ENCODE measurements at regions not wholly inside any gene's neighbourhood (a gene's known extent, or its start where the extent isn't known, plus 50 kb on each side); places are given as distances from the start of the nearest gene placed in this dataset.

DNA sequence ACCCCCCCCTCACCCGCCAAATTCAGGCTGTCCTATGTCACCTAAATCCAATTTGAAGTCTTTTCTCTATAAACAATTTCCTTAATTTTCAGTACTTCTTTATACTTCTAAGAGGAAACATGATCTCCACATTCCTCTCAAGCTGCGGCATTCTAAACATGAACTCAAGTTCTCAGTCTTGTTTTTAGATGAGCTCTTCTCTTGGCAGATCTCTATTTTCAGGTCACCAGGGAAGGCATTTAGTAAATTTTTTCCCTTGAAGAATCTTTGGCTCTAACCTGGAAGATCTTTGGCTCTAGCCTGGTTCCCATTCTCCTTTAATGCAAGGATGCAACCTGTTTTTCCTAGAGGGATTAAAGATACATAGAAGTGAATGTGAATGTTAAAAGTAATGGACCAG lies 193.4 kb downstream of the ATG4C start:
- Histone ChIP-seq H3K36me3 (ENCODE audit: low read depth, missing control alignments) (no peaks in the 10 kb centered on the region), H3K27me3 (no peaks in the 10 kb centered on the region), H3K4me3 (no peak overlapping the region), H3K4me1 (no peaks in the 10 kb centered on the region), H3K9me3 (no peaks in the 10 kb centered on the region), H3K27ac (no peak overlapping the region)
- no peak for DNase-seq
- intact Hi-C loops (cut with DNase I; ENCODE audit: low total_unique reads), result no loop called here
- 66 to 68% methylated on average over 2 of the region's 2 CpGs for WGBS, 2 donors
- no peak for TF ChIP-seq POLR2A (IDR thresholded peaks at IDR 0.05)
- TF ChIP-seq, protein P1, sequence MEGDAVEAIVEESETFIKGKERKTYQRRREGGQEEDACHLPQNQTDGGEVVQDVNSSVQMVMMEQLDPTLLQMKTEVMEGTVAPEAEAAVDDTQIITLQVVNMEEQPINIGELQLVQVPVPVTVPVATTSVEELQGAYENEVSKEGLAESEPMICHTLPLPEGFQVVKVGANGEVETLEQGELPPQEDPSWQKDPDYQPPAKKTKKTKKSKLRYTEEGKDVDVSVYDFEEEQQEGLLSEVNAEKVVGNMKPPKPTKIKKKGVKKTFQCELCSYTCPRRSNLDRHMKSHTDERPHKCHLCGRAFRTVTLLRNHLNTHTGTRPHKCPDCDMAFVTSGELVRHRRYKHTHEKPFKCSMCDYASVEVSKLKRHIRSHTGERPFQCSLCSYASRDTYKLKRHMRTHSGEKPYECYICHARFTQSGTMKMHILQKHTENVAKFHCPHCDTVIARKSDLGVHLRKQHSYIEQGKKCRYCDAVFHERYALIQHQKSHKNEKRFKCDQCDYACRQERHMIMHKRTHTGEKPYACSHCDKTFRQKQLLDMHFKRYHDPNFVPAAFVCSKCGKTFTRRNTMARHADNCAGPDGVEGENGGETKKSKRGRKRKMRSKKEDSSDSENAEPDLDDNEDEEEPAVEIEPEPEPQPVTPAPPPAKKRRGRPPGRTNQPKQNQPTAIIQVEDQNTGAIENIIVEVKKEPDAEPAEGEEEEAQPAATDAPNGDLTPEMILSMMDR (IDR thresholded peaks at IDR 0.05), result no peak

DNA sequence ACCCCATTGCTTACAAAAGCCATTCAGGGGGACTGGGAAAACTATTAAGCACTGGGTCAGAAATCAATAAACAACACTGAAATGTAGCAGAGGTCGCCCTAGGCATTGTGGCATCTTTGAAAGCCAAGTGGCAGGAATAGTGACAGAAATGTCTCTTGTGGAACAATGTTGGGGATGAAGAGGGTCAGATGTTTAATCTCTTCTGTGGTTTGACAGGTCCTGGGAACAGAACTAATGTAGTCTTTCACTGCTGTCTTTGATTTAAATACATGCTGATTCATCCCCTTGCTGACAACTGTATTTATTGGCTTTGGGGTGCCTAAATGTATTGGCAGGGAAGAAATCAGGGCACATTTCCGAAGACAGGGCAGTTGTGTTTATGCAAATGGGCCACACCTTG lies 194.8 kb downstream of the ATG4C start:
- Histone ChIP-seq H3K4me3 (no peak overlapping the region), H3K9me3 (no peaks in the 10 kb centered on the region), H3K36me3 (ENCODE audit: low read depth, missing control alignments) (no peaks in the 10 kb centered on the region), H3K27me3 (no peaks in the 10 kb centered on the region), H3K4me1 (no peaks in the 10 kb centered on the region), H3K27ac (no peak overlapping the region)
- TF ChIP-seq, protein P1 (IDR thresholded peaks at IDR 0.05), result no peak
- TF ChIP-seq POLR2A (IDR thresholded peaks at IDR 0.05), result no peak
- 80 to 85% methylated on average over 2 of the region's 2 CpGs for WGBS, 2 donors
- DNase-seq, result no peak
- intact Hi-C loops (cut with DNase I; ENCODE audit: low total_unique reads), result no loop called here

DNA sequence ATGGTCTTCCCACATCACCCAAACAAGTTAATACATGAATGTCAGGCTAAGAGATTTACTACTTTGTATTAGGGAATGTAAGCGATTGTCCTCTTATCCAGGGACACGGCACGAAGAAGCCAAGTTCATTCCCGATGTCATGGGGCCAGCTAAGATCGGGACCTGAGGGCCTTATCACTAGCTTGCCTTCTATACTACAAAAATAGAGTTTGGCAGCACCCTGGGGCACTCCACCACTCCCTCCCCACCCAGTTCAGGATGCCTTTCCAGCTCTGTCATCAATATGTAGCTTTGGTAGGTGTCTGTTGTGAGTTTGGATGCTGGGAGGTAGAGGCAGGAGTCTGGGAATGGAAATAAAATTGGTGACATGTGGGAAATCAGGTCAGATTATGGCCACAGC lies 197.5 kb downstream of the ATG4C start:
- no peak overlapping the region for H3K4me3 ChIP-seq
- no peaks in the 10 kb centered on the region for H3K4me1 ChIP-seq
- intact Hi-C loops (cut with DNase I; ENCODE audit: low total_unique reads), result no loop called here
- 91 to 94% methylated on average over 5 of the region's 5 CpGs for WGBS, 2 donors
- DNase-seq, result no peak
- TF ChIP-seq, protein P1 (IDR thresholded peaks at IDR 0.05), result no peak
- H3K36me3 ChIP-seq (ENCODE audit: low read depth, missing control alignments), result no peaks in the 10 kb centered on the region
- no peaks in the 10 kb centered on the region for H3K9me3 ChIP-seq
- no peaks in the 10 kb centered on the region for H3K27me3 ChIP-seq
- H3K27ac ChIP-seq, result no peak overlapping the region

DNA sequence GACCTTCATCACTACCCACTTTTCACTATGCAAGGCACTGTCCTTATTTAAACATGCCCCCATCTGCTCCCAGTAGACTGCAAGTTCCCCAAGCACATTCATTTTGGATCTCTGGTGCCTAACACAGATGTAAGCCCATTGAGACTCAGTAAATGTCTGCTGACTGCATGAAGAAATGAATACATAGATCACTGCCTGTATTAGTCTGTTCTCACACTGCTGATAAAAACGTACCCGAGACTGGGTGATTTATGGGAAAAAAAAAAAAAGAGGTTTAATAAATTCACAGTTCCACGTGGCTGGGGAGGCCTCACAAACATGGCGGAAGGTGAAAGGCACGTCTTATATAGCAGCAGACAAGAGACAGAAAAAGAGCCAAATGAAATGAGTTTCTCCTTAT lies 204.9 kb downstream of the ATG4C start:
- TF ChIP-seq POLR2A (IDR thresholded peaks at IDR 0.05), result no peak
- TF ChIP-seq, protein P1 (IDR thresholded peaks at IDR 0.05), result no peak
- H3K27me3 ChIP-seq, result no peaks in the 10 kb centered on the region
- H3K4me1 ChIP-seq, result no peaks in the 10 kb centered on the region
- no peak for DNase-seq
- no peak overlapping the region for H3K27ac ChIP-seq
- intact Hi-C loops (cut with DNase I; ENCODE audit: low total_unique reads), result no loop called here
- H3K4me3 ChIP-seq, result no peak overlapping the region
- H3K36me3 ChIP-seq (ENCODE audit: low read depth, missing control alignments), result no peaks in the 10 kb centered on the region
- no peaks in the 10 kb centered on the region for H3K9me3 ChIP-seq
- WGBS, 2 donors, result 56 to 57% methylated on average over 5 of the region's 5 CpGs

DNA sequence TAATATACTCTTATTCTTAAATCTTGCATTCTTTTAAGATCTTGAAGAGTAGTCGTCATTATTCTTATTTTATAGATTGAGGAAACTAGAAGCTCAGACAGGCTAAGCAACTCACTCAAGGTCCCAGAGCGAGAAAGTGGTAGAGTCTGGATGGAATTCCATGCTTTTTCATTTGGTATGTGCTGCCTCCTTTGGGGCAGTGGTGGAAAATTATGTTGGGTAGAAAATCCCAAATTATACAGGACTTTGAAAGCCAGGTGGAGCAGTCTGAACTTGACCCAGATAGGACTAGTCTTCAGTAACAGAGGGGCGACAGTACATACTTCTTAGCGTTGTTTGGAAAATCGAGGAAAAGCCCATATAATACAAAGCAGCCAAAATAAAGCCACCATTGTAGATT lies 205.6 kb downstream of the ATG4C start:
- no peak overlapping the region for H3K4me3 ChIP-seq
- H3K9me3 ChIP-seq, result no peaks in the 10 kb centered on the region
- TF ChIP-seq, protein P1 (IDR thresholded peaks at IDR 0.05), result no peak
- TF ChIP-seq POLR2A (IDR thresholded peaks at IDR 0.05), result no peak
- intact Hi-C loops (cut with DNase I; ENCODE audit: low total_unique reads), result no loop called here
- H3K36me3 ChIP-seq (ENCODE audit: low read depth, missing control alignments), result no peaks in the 10 kb centered on the region
- H3K27ac ChIP-seq, result no peak overlapping the region
- H3K27me3 ChIP-seq, result no peaks in the 10 kb centered on the region
- WGBS, 2 donors, result 85 to 89% methylated on average over 5 of the region's 5 CpGs
- no peak for DNase-seq
- no peaks in the 10 kb centered on the region for H3K4me1 ChIP-seq

Data from testis (tissue), 2 donors.